H1 (cell line): ENCODE measurements at regions not wholly inside any gene's neighbourhood (a gene's known extent, or its start where the extent isn't known, plus 50 kb on each side); places are given as distances from the start of the nearest gene placed in this dataset.

Source experiments
- CTCF ChIA-PET: fragments of 300-600 bp; sonication (Branson Sonifier 250); formaldehyde crosslinking; loops from one replicate; lab custom pipeline; 2021; ENCODE audit not compliant: partially characterized antibody; lab: Charles Lee
- POLR2A ChIA-PET: fragments of 300-600 bp; sonication (Branson Sonifier 250); formaldehyde crosslinking; loops from one replicate; lab custom pipeline; 2021; ENCODE audit warnings: inconsistent platforms; ENCODE audit not compliant: partially characterized antibody; lab: Charles Lee
- DNase-seq, 2 experiments: peaks; one replicate each; pipeline versions ENCODE4 v3.0.0 to v3.0.0-alpha.2; 2010 to 2022; ENCODE audit warnings: low spot score in 2 of 2, low read depth in 1 of 2, mixed read lengths in 1 of 2
- FAIRE-seq: peaks from 2 replicates; lab custom pipeline; 2011; peaks lifted over from hg19 to GRCh38; lab: Jason Lieb, UNC
- H2AFZ ChIP-seq: 2 replicates; pipeline ENCODE4 v1.8.1; 2012; ENCODE audit warnings: low read length, inconsistent platforms
- H2AK5ac ChIP-seq: 2 replicates; pipeline ENCODE4 v1.6.1; 2013; ENCODE audit warnings: low read depth, low read length
- H2BK120ac ChIP-seq: replicated peaks from 2 replicates; pipeline ENCODE3; 2013; ENCODE audit warnings: low read depth, low read length, inconsistent platforms
- H2BK12ac ChIP-seq: 2 replicates; pipeline ENCODE4 v1.6.1; 2013; ENCODE audit warnings: low read depth, low read length
- H2BK15ac ChIP-seq: 2 replicates; pipeline ENCODE4 v1.6.1; 2013; ENCODE audit warnings: low read length
- H2BK20ac ChIP-seq: 2 replicates; pipeline ENCODE4 v1.6.1; 2013; ENCODE audit warnings: low read length
- H2BK5ac ChIP-seq: 2 replicates; pipeline ENCODE4 v1.6.1; 2013; ENCODE audit warnings: low read depth, low read length
- H3K14ac ChIP-seq: 2 replicates; pipeline ENCODE4 v1.6.1; 2013; ENCODE audit warnings: inconsistent platforms; ENCODE audit not compliant: insufficient read length
- H3K18ac ChIP-seq: 2 replicates; pipeline ENCODE4 v1.6.1; 2013; ENCODE audit warnings: low read length; ENCODE audit errors: extremely low read depth
- H3K23ac ChIP-seq: 2 replicates; pipeline ENCODE4 v1.6.1; 2013; ENCODE audit warnings: inconsistent platforms; ENCODE audit not compliant: insufficient read length
- H3K23me2 ChIP-seq: 2 replicates; pipeline ENCODE4 v1.6.1; 2013; ENCODE audit warnings: low read depth, low read length
- H3K27ac ChIP-seq: 2 replicates; pipeline ENCODE4 v1.6.1; 2011; ENCODE audit warnings: low read depth, low read length, inconsistent platforms
- H3K27me3 ChIP-seq, 4 experiments: replicated peaks in 1 of 4; 1 replicate in 1 of 4; 2 replicates in 3 of 4; pipeline versions ENCODE4 v1.6.1 to v1.8.1; 2011 to 2013; ENCODE audit warnings: low read length in 3 of 4, mild to moderate bottlenecking in 3 of 4, inconsistent platforms in 2 of 4, mixed read lengths in 2 of 4, moderate library complexity in 1 of 4; ENCODE audit not compliant: control insufficient read depth in 3 of 4, insufficient read depth in 3 of 4; ENCODE audit errors: extremely low read depth in 1 of 4
- H3K36me3 ChIP-seq, 4 experiments: 2 replicates each; pipeline versions ENCODE4 v1.6.1 to v1.8.1; 2011 to 2013; ENCODE audit warnings: mild to moderate bottlenecking in 4 of 4, low read length in 3 of 4, moderate library complexity in 2 of 4, control low read depth in 1 of 4, inconsistent platforms in 1 of 4; ENCODE audit not compliant: insufficient read depth in 4 of 4, control insufficient read depth in 2 of 4
- H3K4ac ChIP-seq: replicated peaks from 2 replicates; pipeline ENCODE3; 2013; ENCODE audit warnings: low read length, low read depth, mixed read lengths, inconsistent platforms; ENCODE audit not compliant: insufficient read length
- H3K4me1 ChIP-seq, 4 experiments: replicated peaks in 1 of 4; 1 replicate in 1 of 4; 2 replicates in 3 of 4; pipeline versions ENCODE4 v1.6.1 to v1.8.1; 2011 to 2013; ENCODE audit warnings: low read length in 3 of 4, inconsistent platforms in 2 of 4, mixed read lengths in 1 of 4; ENCODE audit not compliant: insufficient read depth in 4 of 4, control insufficient read depth in 3 of 4
- H3K4me2 ChIP-seq, 2 experiments: 2 replicates each; pipeline versions ENCODE4 v1.6.1 to v1.8.1; 2011 to 2013; ENCODE audit warnings: low read depth in 2 of 2, low read length in 2 of 2, control low read depth in 1 of 2, inconsistent platforms in 1 of 2, mild to moderate bottlenecking in 1 of 2; ENCODE audit not compliant: insufficient read depth in 1 of 2
- H3K4me3 ChIP-seq, 4 experiments: fragments of 200-600, 300-600 bp in 1 of 4; sonication (generic), shearing (Covaris generic), sonication (Bioruptor Twin) in 1 of 4; 2 replicates each; pipeline versions ENCODE4 v1.5.1 to v1.8.1; 2011 to 2016; ENCODE audit warnings: low read length in 4 of 4, low read depth in 3 of 4, control low read depth in 2 of 4, inconsistent platforms in 2 of 4, mild to moderate bottlenecking in 2 of 4, mixed read lengths in 1 of 4, moderate library complexity in 1 of 4; ENCODE audit not compliant: insufficient read depth in 2 of 4; ENCODE audit errors: extremely low read depth in 1 of 4
- H3K56ac ChIP-seq: replicated peaks from 2 replicates; pipeline ENCODE3; 2013; ENCODE audit warnings: low read depth, mild to moderate bottlenecking, mixed read lengths, low read length, inconsistent platforms; ENCODE audit not compliant: insufficient read length
- H3K79me1 ChIP-seq: 2 replicates; pipeline ENCODE4 v1.6.1; 2013; ENCODE audit warnings: low read depth, low read length, control low read depth
- H3K79me2 ChIP-seq, 2 experiments: 2 replicates each; pipeline versions ENCODE4 v1.6.1 to v1.8.1; 2012 to 2013; ENCODE audit warnings: low read length in 2 of 2, mild to moderate bottlenecking in 2 of 2, inconsistent platforms in 1 of 2; ENCODE audit not compliant: insufficient read depth in 2 of 2, control insufficient read depth in 1 of 2
- H3K9ac ChIP-seq, 4 experiments: replicated peaks in 1 of 4; 1 replicate in 1 of 4; 2 replicates in 3 of 4; pipeline versions ENCODE4 v1.6.1 to v1.8.1; 2011 to 2013; ENCODE audit warnings: low read depth in 3 of 4, low read length in 3 of 4, control low read depth in 2 of 4, mild to moderate bottlenecking in 2 of 4, moderate library complexity in 2 of 4, inconsistent platforms in 1 of 4; ENCODE audit errors: extremely low read depth in 1 of 4
- H3K9me3 ChIP-seq, 2 experiments: 2 replicates each; pipeline versions ENCODE4 v1.6.1 to v1.8.1; 2012 to 2013; ENCODE audit warnings: mild to moderate bottlenecking in 2 of 2, moderate library complexity in 2 of 2, control low read depth in 1 of 2, inconsistent platforms in 1 of 2, low read depth in 1 of 2, low read length in 1 of 2, mixed read lengths in 1 of 2; ENCODE audit not compliant: insufficient read depth in 2 of 2
- H4K20me1 ChIP-seq, 2 experiments: replicated peaks in 1 of 2; 2 replicates each; pipeline versions ENCODE3 to v1.8.1; 2011 to 2013; ENCODE audit warnings: inconsistent platforms in 2 of 2, low read length in 2 of 2, mild to moderate bottlenecking in 1 of 2; ENCODE audit not compliant: insufficient read depth in 2 of 2, control insufficient read depth in 1 of 2
- H4K5ac ChIP-seq: 2 replicates; pipeline ENCODE4 v1.6.1; 2013; ENCODE audit warnings: low read length, low read depth, mixed read lengths, inconsistent platforms; ENCODE audit not compliant: insufficient read length
- H4K8ac ChIP-seq: 2 replicates; pipeline ENCODE4 v1.8.0; 2013; ENCODE audit warnings: mild to moderate bottlenecking, moderate library complexity, low read length, inconsistent platforms; ENCODE audit not compliant: insufficient read depth; ENCODE audit errors: extremely low read depth
- H4K91ac ChIP-seq: replicated peaks from 2 replicates; pipeline ENCODE3; 2013; ENCODE audit warnings: low read length, mixed read lengths, inconsistent platforms; ENCODE audit not compliant: insufficient read length
- ASH2L ChIP-seq: fragments of 200-600, 300-600 bp; sonication (generic); IDR thresholded peaks from one replicate; pipeline ENCODE4 v1.7.1; 2017; ENCODE audit warnings: low read length
- BACH1 ChIP-seq: IDR thresholded peaks from 2 replicates; pipeline ENCODE4 v1.6.1; 2012; ENCODE audit warnings: low read length, improper control_type of control experiment
- CEBPB ChIP-seq: IDR thresholded peaks from 2 replicates; pipeline ENCODE4 v1.6.1; 2012; ENCODE audit warnings: low read depth, low read length
- CHD1 ChIP-seq: IDR thresholded peaks from 2 replicates; pipeline ENCODE4 v1.6.1; 2012; ENCODE audit warnings: low read depth, low read length, improper control_type of control experiment
- CHD2 ChIP-seq: IDR thresholded peaks from 2 replicates; pipeline ENCODE4 v1.6.1; 2012; ENCODE audit warnings: low read length, improper control_type of control experiment
- EP300 ChIP-seq, 2 experiments: IDR thresholded peaks; 1 replicate in 1 of 2; 2 replicates in 1 of 2; pipeline ENCODE4 v1.6.1; 2011 to 2012; ENCODE audit warnings: low read depth in 2 of 2, low read length in 2 of 2, mild to moderate bottlenecking in 2 of 2, borderline replicate concordance in 1 of 2, inconsistent platforms in 1 of 2, moderate library complexity in 1 of 2
- JUN ChIP-seq: IDR thresholded peaks from 2 replicates; pipeline ENCODE4 v1.6.1; 2011; ENCODE audit warnings: low read depth, mild to moderate bottlenecking, improper control_type of control experiment, low read length
- PHF8 ChIP-seq: fragments of 200-600 bp; sonication (generic); conservative IDR thresholded peaks from 2 replicates; pipeline ENCODE4 v1.7.1; 2012; ENCODE audit warnings: low read depth, mild to moderate bottlenecking, inconsistent platforms, low read length, moderate library complexity
- POLR2A ChIP-seq, 2 experiments: IDR thresholded peaks; 1 replicate in 1 of 2; 2 replicates in 1 of 2; pipeline ENCODE4 v1.6.1; 2011; ENCODE audit warnings: low read depth in 2 of 2, low read length in 2 of 2, mild to moderate bottlenecking in 2 of 2; ENCODE audit errors: control extremely low read depth in 1 of 2
- POLR2AphosphoS5 ChIP-seq: IDR thresholded peaks from 2 replicates; pipeline ENCODE4 v1.6.1; 2011; ENCODE audit warnings: low read depth, low read length
- RNF2 ChIP-seq: fragments of 200-900, 300-1000 bp; sonication (generic); IDR thresholded peaks from 2 replicates; pipeline ENCODE4 v1.7.1; 2016; ENCODE audit warnings: borderline replicate concordance, low read depth, mild to moderate bottlenecking, antibody characterized with exemption, low read length; ENCODE audit not compliant: poor library complexity, severe bottlenecking; ENCODE audit errors: missing control alignments
- SIN3A ChIP-seq, 2 experiments: IDR thresholded peaks in 1 of 2; conservative IDR thresholded peaks in 1 of 2; 2 replicates each; pipeline ENCODE4 v1.6.1; 2011 to 2012; ENCODE audit warnings: low read length in 2 of 2, improper control_type of control experiment in 1 of 2, low read depth in 1 of 2, mild to moderate bottlenecking in 1 of 2
- SIRT6 ChIP-seq: IDR thresholded peaks from one replicate; pipeline ENCODE4 v1.7.1; 2012; ENCODE audit warnings: low read length, inconsistent platforms
- SRF ChIP-seq: IDR thresholded peaks from 2 replicates; pipeline ENCODE4 v1.6.1; 2011; ENCODE audit warnings: mild to moderate bottlenecking, low read depth, low read length, moderate library complexity
- TF ChIP-seq, protein P1 (sequence below): IDR thresholded peaks from 2 replicates; pipeline ENCODE4 v1.6.1; 2011; ENCODE audit warnings: low read length, improper control_type of control experiment

- H3K36me3 ChIP-seq: no peaks in the 10 kb centered on the region
- no peak overlapping the region for H3K23ac ChIP-seq
- H3K23me2 ChIP-seq: no peaks in the 10 kb centered on the region
- no peak overlapping the region for H3K4ac ChIP-seq
- no peak overlapping the region for H4K91ac ChIP-seq
- no peaks in the 10 kb centered on the region for H4K20me1 ChIP-seq
- no peaks in the 10 kb centered on the region for H3K79me1 ChIP-seq
- H3K56ac ChIP-seq: no peak overlapping the region
- H3K4me3 ChIP-seq: no peak overlapping the region
- H4K8ac ChIP-seq: no peak overlapping the region
- no peaks in the 10 kb centered on the region for H3K79me2 ChIP-seq
- POLR2A ChIA-PET: no interaction called here
- no peak overlapping the region for H2AFZ ChIP-seq
- no peak overlapping the region for H2AK5ac ChIP-seq
- no peak overlapping the region for H2BK20ac ChIP-seq
- CTCF ChIA-PET: interaction anchor here (1.3 to 1.5 kb wide), 2 partner anchors 11 to 16 kb away, joined by 3 to 4 read pairs; no protein-coding TSS in a partner anchor
- no peaks in the 10 kb centered on the region for H3K27me3 ChIP-seq
- H2BK5ac ChIP-seq: no peak overlapping the region
- no peak overlapping the region for H3K27ac ChIP-seq
- DNase-seq (no peak), FAIRE-seq (no peak)
- TF ChIP-seq, protein P1, sequence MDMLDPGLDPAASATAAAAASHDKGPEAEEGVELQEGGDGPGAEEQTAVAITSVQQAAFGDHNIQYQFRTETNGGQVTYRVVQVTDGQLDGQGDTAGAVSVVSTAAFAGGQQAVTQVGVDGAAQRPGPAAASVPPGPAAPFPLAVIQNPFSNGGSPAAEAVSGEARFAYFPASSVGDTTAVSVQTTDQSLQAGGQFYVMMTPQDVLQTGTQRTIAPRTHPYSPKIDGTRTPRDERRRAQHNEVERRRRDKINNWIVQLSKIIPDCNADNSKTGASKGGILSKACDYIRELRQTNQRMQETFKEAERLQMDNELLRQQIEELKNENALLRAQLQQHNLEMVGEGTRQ: no peak
- no peak for TF ChIP-seq BACH1
- TF ChIP-seq POLR2A (IDR thresholded peaks at IDR 0.05; ENCODE audit: control extremely low read depth in 1 of 2, low read depth in 2 of 2, low read length in 2 of 2): no peak
- no peak for TF ChIP-seq ASH2L
- TF ChIP-seq SIRT6: no peak
- TF ChIP-seq CHD1: no peak
- TF ChIP-seq RNF2: no peak
- TF ChIP-seq EP300 (IDR thresholded peaks at IDR 0.05; ENCODE audit: borderline replicate concordance in 1 of 2, low read depth in 2 of 2, low read length in 2 of 2): no peak
- TF ChIP-seq SIN3A (conservative IDR thresholded peaks at IDR 0.05 in 1 of 2, IDR thresholded peaks at IDR 0.05 in 1 of 2; ENCODE audit: low read depth in 1 of 2, low read length in 2 of 2): no peak
- no peak for TF ChIP-seq CHD2
- no peak for TF ChIP-seq POLR2AphosphoS5
- TF ChIP-seq CEBPB: no peak
- TF ChIP-seq JUN: no peak
- no peak for TF ChIP-seq PHF8
- TF ChIP-seq SRF: no peak
- no peak overlapping the region for H2BK120ac ChIP-seq
- no peak overlapping the region for H3K4me2 ChIP-seq
- H2BK15ac ChIP-seq: no peak overlapping the region
- no peak overlapping the region for H3K14ac ChIP-seq
- no peak overlapping the region for H3K18ac ChIP-seq
- H3K9ac ChIP-seq: no peak overlapping the region
- H3K9me3 ChIP-seq: no peaks in the 10 kb centered on the region
- H2BK12ac ChIP-seq: no peak overlapping the region
- H4K5ac ChIP-seq: no peak overlapping the region
- H3K4me1 ChIP-seq: no peaks in the 10 kb centered on the region
Measured at GRCh38 chr11:105443623-105444022, 166.2 kb upstream of the GRIA4 start.
